GM10266 (cell line): ENCODE measurements at regions not wholly inside any gene's neighbourhood (a gene's known extent, or its start where the extent isn't known, plus 50 kb on each side); places are given as distances from the start of the nearest gene placed in this dataset.

Experiments used
- DNase-seq: peaks from one replicate; pipeline ENCODE4 v3.0.0; 2012; ENCODE audit errors: extremely low spot score
- CTCF ChIP-seq: IDR thresholded peaks from 2 replicates; pipeline ENCODE4 v1.5.1; 2012; ENCODE audit warnings: mild to moderate bottlenecking, low read depth; ENCODE audit not compliant: control insufficient read depth, insufficient read depth; ENCODE audit errors: missing control alignments

- no peak for TF ChIP-seq CTCF
- no peak for DNase-seq
These were observed 158.6 kb upstream of the UFM1 start for GRCh38 chr13:38191016-38191415.

GRCh38 chr13:38180670-38181069 is 169.0 kb upstream of the UFM1 start:
- no peak for TF ChIP-seq CTCF
- peak; percentile 7 for DNase-seq

GRCh38 chr13:38180126-38180525 is 169.5 kb upstream of the UFM1 start:
- no peak for DNase-seq
- TF ChIP-seq CTCF = no peak

- no peak for DNase-seq
- TF ChIP-seq CTCF = no peak
These were observed 173.0 kb upstream of the UFM1 start for GRCh38 chr13:38176664-38177063.

GRCh38 chr13:38173403-38173802 is 176.2 kb upstream of the UFM1 start:
- no peak for DNase-seq
- TF ChIP-seq CTCF = no peak

- no peak for DNase-seq
- no peak for TF ChIP-seq CTCF
These were observed 182.4 kb upstream of the UFM1 start for GRCh38 chr13:38167164-38167822.

- no peak for TF ChIP-seq CTCF
- no peak for DNase-seq
These were observed 183.5 kb upstream of the UFM1 start for GRCh38 chr13:38166116-38166515.
